GM12891 (cell line): ENCODE measurements at regions not wholly inside any gene's neighbourhood (a gene's known extent, or its start where the extent isn't known, plus 50 kb on each side); places are given as distances from the start of the nearest gene placed in this dataset.

Source experiments
- PAX5 ChIP-seq: IDR thresholded peaks from 2 replicates; pipeline ENCODE4 v1.6.1; 2011; ENCODE audit warnings: low read length, moderate library complexity, mild to moderate bottlenecking; ENCODE audit not compliant: insufficient read depth, severe bottlenecking
- POLR2A ChIP-seq: IDR thresholded peaks from 2 replicates; pipeline ENCODE4 v1.6.1; 2011; ENCODE audit warnings: low read depth, low read length, control low read depth
- POLR2AphosphoS5 ChIP-seq: IDR thresholded peaks from 2 replicates; pipeline ENCODE4 v1.6.1; 2011; ENCODE audit warnings: low read depth, low read length, control low read depth
- POU2F2 ChIP-seq: IDR thresholded peaks from 2 replicates; pipeline ENCODE4 v1.6.1; 2011; ENCODE audit warnings: low read depth, mild to moderate bottlenecking, control low read depth, low read length, moderate library complexity
- SPI1 ChIP-seq: IDR thresholded peaks from 2 replicates; pipeline ENCODE4 v1.6.1; 2011; ENCODE audit warnings: low read depth, low read length, control low read depth
- TAF1 ChIP-seq: IDR thresholded peaks from 2 replicates; pipeline ENCODE4 v1.6.1; 2011; ENCODE audit warnings: low read depth, low read length, control low read depth

GRCh38 chr18:77374446-77374805, 124.8 kb downstream of the GALR1 start:
- TF ChIP-seq POLR2A (no peak), POLR2AphosphoS5 (no peak), TAF1 (no peak), POU2F2 (no peak), SPI1 (no peak), PAX5 (no peak)
